GM12865 (cell line): ENCODE measurements at regions not wholly inside any gene's neighbourhood (a gene's known extent, or its start where the extent isn't known, plus 50 kb on each side); places are given as distances from the start of the nearest gene placed in this dataset.

Source experiments
- DNase-seq: peaks from one replicate; pipeline ENCODE4 v3.0.0; 2010; ENCODE audit warnings: low read depth
- H3K4me3 ChIP-seq: 2 replicates; pipeline ENCODE4 v1.5.1; 2011; ENCODE audit warnings: mild to moderate bottlenecking, low read depth, low read length, control low read depth
- CTCF ChIP-seq: IDR thresholded peaks from 2 replicates; pipeline ENCODE4 v1.5.1; 2011; ENCODE audit warnings: low read length, control low read depth, low read depth, inconsistent platforms; ENCODE audit not compliant: insufficient read depth; ENCODE audit errors: missing control alignments

GRCh38 chr16:64878940-64879339, 242.9 kb downstream of the CDH11 start:
- DNase-seq: no peak
- no peak for TF ChIP-seq CTCF
- H3K4me3 ChIP-seq: no peak overlapping the region

GRCh38 chr16:64872101-64872500, 249.8 kb downstream of the CDH11 start:
- DNase-seq: no peak
- no peak overlapping the region for H3K4me3 ChIP-seq
- TF ChIP-seq CTCF: no peak

GRCh38 chr16:64870859-64871258, 251.0 kb downstream of the CDH11 start:
- DNase-seq: no peak
- H3K4me3 ChIP-seq: no peak overlapping the region
- no peak for TF ChIP-seq CTCF

GRCh38 chr16:64869781-64870180, 252.1 kb downstream of the CDH11 start:
- no peak for DNase-seq

GRCh38 chr16:64866021-64866420, 255.8 kb downstream of the CDH11 start:
- H3K4me3 ChIP-seq: no peak overlapping the region
- no peak for TF ChIP-seq CTCF
- DNase-seq: no peak

More at GRCh38 chr16:64869781-64870180, 252.1 kb downstream of the CDH11 start:
- no peak for TF ChIP-seq CTCF
- H3K4me3 ChIP-seq: no peak overlapping the region

GRCh38 chr16:64865069-64865696, 256.7 kb downstream of the CDH11 start:
- no peak for DNase-seq
- no peak for TF ChIP-seq CTCF
- H3K4me3 ChIP-seq: no peak overlapping the region

GRCh38 chr16:64864232-64864809, 257.5 kb downstream of the CDH11 start:
- DNase-seq: no peak

More at GRCh38 chr16:64864232-64864809, 257.5 kb downstream of the CDH11 start:
- H3K4me3 ChIP-seq: no peak overlapping the region
- no peak for TF ChIP-seq CTCF
